ENCODE measurements at regions not wholly inside any gene's neighbourhood (a gene's known extent, or its start where the extent isn't known, plus 50 kb on each side); places are given as distances from the start of the nearest gene placed in this dataset.

- no peak for DNase-seq (ENCODE audit: low spot score)
These were observed 226.8 kb downstream of the AEBP2 start for GRCh38 chr12:19666070-19666469.

GRCh38 chr12:19669793-19670192, 230.5 kb downstream of the AEBP2 start:
- DNase-seq (ENCODE audit: low spot score), result no peak

GRCh38 chr12:19671695-19672094, 232.4 kb downstream of the AEBP2 start:
- DNase-seq (ENCODE audit: low spot score), result no peak

GRCh38 chr12:19674437-19674836, 235.1 kb downstream of the AEBP2 start:
- DNase-seq (ENCODE audit: low spot score), result no peak

- peak; percentile 60 for DNase-seq (ENCODE audit: low spot score)
These were observed 236.1 kb downstream of the AEBP2 start for GRCh38 chr12:19675361-19675760.

GRCh38 chr12:19678501-19678900, 239.2 kb downstream of the AEBP2 start:
- DNase-seq (ENCODE audit: low spot score), result peak; percentile 35

- DNase-seq (ENCODE audit: low spot score), result no peak
These were observed 241.7 kb downstream of the AEBP2 start for GRCh38 chr12:19681007-19681406.

GRCh38 chr12:19683178-19683927, 244.1 kb downstream of the AEBP2 start:
- DNase-seq (ENCODE audit: low spot score), result no peak

GRCh38 chr12:19687371-19687770, 248.1 kb downstream of the AEBP2 start:
- no peak for DNase-seq (ENCODE audit: low spot score)

GRCh38 chr12:19688532-19688931, 249.2 kb downstream of the AEBP2 start:
- DNase-seq (ENCODE audit: low spot score), result no peak

- no peak for DNase-seq (ENCODE audit: low spot score)
These were observed 249.9 kb downstream of the AEBP2 start for GRCh38 chr12:19689226-19689625.

GRCh38 chr12:19689801-19690472, 250.6 kb downstream of the AEBP2 start:
- no peak for DNase-seq (ENCODE audit: low spot score)

GRCh38 chr12:19692091-19692490, 252.8 kb downstream of the AEBP2 start:
- no peak for DNase-seq (ENCODE audit: low spot score)

GRCh38 chr12:19692566-19692965, 253.3 kb downstream of the AEBP2 start:
- no peak for DNase-seq (ENCODE audit: low spot score)

- no peak for DNase-seq (ENCODE audit: low spot score)
These were observed 255.3 kb downstream of the AEBP2 start for GRCh38 chr12:19694627-19695026.

- no peak for DNase-seq (ENCODE audit: low spot score)
These were observed 256.2 kb downstream of the AEBP2 start for GRCh38 chr12:19695244-19696098.

GRCh38 chr12:19700969-19701368, 261.7 kb downstream of the AEBP2 start:
- DNase-seq (ENCODE audit: low spot score), result no peak

GRCh38 chr12:19704966-19705365, 265.7 kb downstream of the AEBP2 start:
- no peak for DNase-seq (ENCODE audit: low spot score)

- DNase-seq (ENCODE audit: low spot score), result no peak
These were observed 267.6 kb downstream of the AEBP2 start for GRCh38 chr12:19706936-19707335.

GRCh38 chr12:19707948-19708409, 268.7 kb downstream of the AEBP2 start:
- no peak for DNase-seq (ENCODE audit: low spot score)

- no peak for DNase-seq (ENCODE audit: low spot score)
These were observed 270.6 kb downstream of the AEBP2 start for GRCh38 chr12:19709889-19710288.
